ENCODE measurements at regions not wholly inside any gene's neighbourhood (a gene's known extent, or its start where the extent isn't known, plus 50 kb on each side); places are given as distances from the start of the nearest gene placed in this dataset.

- H3K4me1 Mint-ChIP-seq: no peaks in the 10 kb centered on the region
Observed at GRCh38 chr10:2665772-2666171, 401.6 kb upstream of the PFKP start.

GRCh38 chr10:2660276-2660675 is 407.1 kb upstream of the PFKP start:
- no peak for DNase-seq (ENCODE audit: low spot score)
- Mint-ChIP-seq H3K9me3 (peaks cover 6% of the 10 kb centered on the region), H3K27me3 (ENCODE audit: insufficient read depth, low read depth) (no peaks in the 10 kb centered on the region), H3K36me3 (no peaks in the 10 kb centered on the region), H3K4me3 (no peak overlapping the region), H3K27ac (no peak overlapping the region), H3K4me1 (no peaks in the 10 kb centered on the region)
- H3K9me3 ChIP-seq (ENCODE audit: low read depth): no peaks in the 10 kb centered on the region
- no peak overlapping the region for H3K9ac ChIP-seq
- no peaks in the 10 kb centered on the region for H4K20me1 ChIP-seq (ENCODE audit: low read depth)
- no peaks in the 10 kb centered on the region for H3K36me3 ChIP-seq
- H3K4me2 ChIP-seq: no peak overlapping the region
- H3K27ac ChIP-seq: no peak overlapping the region
- no peaks in the 10 kb centered on the region for H3F3A ChIP-seq (ENCODE audit: low read depth)
- H3K4me1 ChIP-seq: no peaks in the 10 kb centered on the region
- no peak overlapping the region for H3K4me3 ChIP-seq
- TF ChIP-seq CTCF (IDR thresholded peaks at IDR 0.05): no peak
- no peak for TF ChIP-seq EZH2 (IDR thresholded peaks at IDR 0.05)
- TF ChIP-seq EZH2phosphoT487 (IDR thresholded peaks at IDR 0.05): no peak
- no peak overlapping the region for H2AFZ ChIP-seq (replicated peaks)
- H3K79me2 ChIP-seq (ENCODE audit: low read depth): no peaks in the 10 kb centered on the region
- H3K27me3 ChIP-seq: no peaks in the 10 kb centered on the region

More at GRCh38 chr10:2665772-2666171, 401.6 kb upstream of the PFKP start:
- TF ChIP-seq EZH2phosphoT487 (IDR thresholded peaks at IDR 0.05): no peak
- TF ChIP-seq EZH2 (IDR thresholded peaks at IDR 0.05): no peak
- no peak for TF ChIP-seq CTCF (IDR thresholded peaks at IDR 0.05)
- Histone ChIP-seq H3K27me3 (no peaks in the 10 kb centered on the region), H3K4me2 (no peak overlapping the region), H4K20me1 (ENCODE audit: low read depth) (no peaks in the 10 kb centered on the region), H3K36me3 (no peaks in the 10 kb centered on the region), H3K4me3 (no peak overlapping the region), H3K79me2 (ENCODE audit: low read depth) (no peaks in the 10 kb centered on the region), H3K4me1 (no peaks in the 10 kb centered on the region), H3K9me3 (ENCODE audit: low read depth) (no peaks in the 10 kb centered on the region), H2AFZ (replicated peaks) (no peak overlapping the region), H3K9ac (no peak overlapping the region), H3F3A (ENCODE audit: low read depth) (no peaks in the 10 kb centered on the region), H3K27ac (no peak overlapping the region)
- no peaks in the 10 kb centered on the region for H3K27me3 Mint-ChIP-seq (ENCODE audit: insufficient read depth, low read depth)
- DNase-seq (ENCODE audit: low spot score): no peak
- no peaks in the 10 kb centered on the region for H3K36me3 Mint-ChIP-seq
- no peak overlapping the region for H3K4me3 Mint-ChIP-seq
- H3K9me3 Mint-ChIP-seq: peaks cover 6% of the 10 kb centered on the region
- no peak overlapping the region for H3K27ac Mint-ChIP-seq

GRCh38 chr10:2659660-2660209 is 407.6 kb upstream of the PFKP start:
- no peaks in the 10 kb centered on the region for H3K36me3 Mint-ChIP-seq
- H3K9me3 Mint-ChIP-seq: peaks cover 6% of the 10 kb centered on the region
- no peaks in the 10 kb centered on the region for H4K20me1 ChIP-seq (ENCODE audit: low read depth)
- H3K27ac Mint-ChIP-seq: no peak overlapping the region
- no peaks in the 10 kb centered on the region for H3F3A ChIP-seq (ENCODE audit: low read depth)
- no peaks in the 10 kb centered on the region for H3K27me3 Mint-ChIP-seq (ENCODE audit: insufficient read depth, low read depth)
- H3K27ac ChIP-seq: no peak overlapping the region
- H3K27me3 ChIP-seq: no peaks in the 10 kb centered on the region
- H3K9ac ChIP-seq: no peak overlapping the region
- no peak overlapping the region for H3K4me3 ChIP-seq
- H3K4me3 Mint-ChIP-seq: no peak overlapping the region
- no peak overlapping the region for H3K4me2 ChIP-seq
- no peaks in the 10 kb centered on the region for H3K4me1 Mint-ChIP-seq
- no peak for DNase-seq (ENCODE audit: low spot score)
- H3K4me1 ChIP-seq: no peaks in the 10 kb centered on the region
- no peaks in the 10 kb centered on the region for H3K9me3 ChIP-seq (ENCODE audit: low read depth)
- no peaks in the 10 kb centered on the region for H3K36me3 ChIP-seq
- no peak overlapping the region for H2AFZ ChIP-seq (replicated peaks)
- H3K79me2 ChIP-seq (ENCODE audit: low read depth): no peaks in the 10 kb centered on the region
- no peak for TF ChIP-seq EZH2 (IDR thresholded peaks at IDR 0.05)
- no peak for TF ChIP-seq CTCF (IDR thresholded peaks at IDR 0.05)
- no peak for TF ChIP-seq EZH2phosphoT487 (IDR thresholded peaks at IDR 0.05)
